ACC112 (cell line): ENCODE measurements at regions not wholly inside any gene's neighbourhood (a gene's known extent, or its start where the extent isn't known, plus 50 kb on each side); places are given as distances from the start of the nearest gene placed in this dataset.

ENCODE experiments used
- H2AFZ ChIP-seq: fragments of 200-600 bp; sonication (generic); one replicate; pipeline ENCODE4 v1.6.0; 2017; ENCODE audit warnings: antibody characterized with exemption, low read length; ENCODE audit not compliant: unreplicated experiment
- H3K27ac ChIP-seq: fragments of 200-600 bp; sonication (generic); 2 replicates; pipeline ENCODE4 v1.5.1; 2014; ENCODE audit warnings: low read depth, mild to moderate bottlenecking, antibody characterized with exemption, low read length, moderate library complexity
- H3K27me3 ChIP-seq: fragments of 200-600 bp; sonication (generic); 2 replicates; pipeline ENCODE4 v1.6.1; 2014; ENCODE audit warnings: mild to moderate bottlenecking, antibody characterized with exemption, low read length, moderate library complexity, mixed read lengths; ENCODE audit not compliant: insufficient read depth
- H3K36me3 ChIP-seq: fragments of 200-600 bp; sonication (generic); 2 replicates; pipeline ENCODE4 v1.6.1; 2016; ENCODE audit warnings: mild to moderate bottlenecking, antibody characterized with exemption, low read length, moderate library complexity, mixed read lengths; ENCODE audit not compliant: insufficient read depth
- H3K4me1 ChIP-seq: fragments of 200-600 bp; sonication (generic); one replicate; pipeline ENCODE4 v1.6.1; 2016; ENCODE audit warnings: low read length, mixed read lengths; ENCODE audit not compliant: insufficient read depth, unreplicated experiment, control insufficient read depth
- H3K4me3 ChIP-seq: fragments of 200-600 bp; sonication (generic); 2 replicates; pipeline ENCODE4 v1.5.1; 2014; ENCODE audit warnings: mild to moderate bottlenecking, low read depth, low read length
- H3K79me2 ChIP-seq: fragments of 200-600 bp; sonication (generic); one replicate; pipeline ENCODE4 v1.6.0; 2016; ENCODE audit warnings: low read length; ENCODE audit not compliant: control insufficient read depth, unreplicated experiment, insufficient read depth

- Histone ChIP-seq H2AFZ (no peak overlapping the region), H3K27ac (no peak overlapping the region), H3K4me1 (peaks cover 6% of the 10 kb centered on the region), H3K4me3 (no peak overlapping the region), H3K27me3 (no peaks in the 10 kb centered on the region), H3K36me3 (no peaks in the 10 kb centered on the region), H3K79me2 (no peaks in the 10 kb centered on the region)
Observed at GRCh38 chr5:112068593-112068992, 311.6 kb upstream of the NREP start.

- H3K4me1 ChIP-seq, result peaks cover 2% of the 10 kb centered on the region
- no peak overlapping the region for H3K4me3 ChIP-seq
Observed at GRCh38 chr5:112065781-112066180, 308.8 kb upstream of the NREP start.

GRCh38 chr5:112064956-112065355, 308.0 kb upstream of the NREP start:
- H2AFZ ChIP-seq, result no peak overlapping the region
- no peaks in the 10 kb centered on the region for H3K4me1 ChIP-seq
- H3K36me3 ChIP-seq, result no peaks in the 10 kb centered on the region
- no peak overlapping the region for H3K4me3 ChIP-seq
- no peaks in the 10 kb centered on the region for H3K27me3 ChIP-seq
- no peaks in the 10 kb centered on the region for H3K79me2 ChIP-seq
- no peak overlapping the region for H3K27ac ChIP-seq

More at GRCh38 chr5:112065781-112066180, 308.8 kb upstream of the NREP start:
- no peaks in the 10 kb centered on the region for H3K27me3 ChIP-seq
- no peaks in the 10 kb centered on the region for H3K36me3 ChIP-seq
- H3K79me2 ChIP-seq, result no peaks in the 10 kb centered on the region
- no peak overlapping the region for H3K27ac ChIP-seq
- no peak overlapping the region for H2AFZ ChIP-seq

- no peaks in the 10 kb centered on the region for H3K79me2 ChIP-seq
- H2AFZ ChIP-seq, result no peak overlapping the region
- H3K4me3 ChIP-seq, result no peak overlapping the region
- H3K4me1 ChIP-seq, result no peaks in the 10 kb centered on the region
- H3K27ac ChIP-seq, result no peak overlapping the region
- no peaks in the 10 kb centered on the region for H3K27me3 ChIP-seq
- H3K36me3 ChIP-seq, result no peaks in the 10 kb centered on the region
Observed at GRCh38 chr5:112064271-112064701, 307.3 kb upstream of the NREP start.

- Histone ChIP-seq H3K36me3 (no peaks in the 10 kb centered on the region), H3K79me2 (no peaks in the 10 kb centered on the region), H2AFZ (no peak overlapping the region), H3K4me1 (no peaks in the 10 kb centered on the region), H3K27ac (no peak overlapping the region), H3K27me3 (no peaks in the 10 kb centered on the region), H3K4me3 (no peak overlapping the region)
Observed at GRCh38 chr5:112063856-112064255, 306.9 kb upstream of the NREP start.

DNA sequence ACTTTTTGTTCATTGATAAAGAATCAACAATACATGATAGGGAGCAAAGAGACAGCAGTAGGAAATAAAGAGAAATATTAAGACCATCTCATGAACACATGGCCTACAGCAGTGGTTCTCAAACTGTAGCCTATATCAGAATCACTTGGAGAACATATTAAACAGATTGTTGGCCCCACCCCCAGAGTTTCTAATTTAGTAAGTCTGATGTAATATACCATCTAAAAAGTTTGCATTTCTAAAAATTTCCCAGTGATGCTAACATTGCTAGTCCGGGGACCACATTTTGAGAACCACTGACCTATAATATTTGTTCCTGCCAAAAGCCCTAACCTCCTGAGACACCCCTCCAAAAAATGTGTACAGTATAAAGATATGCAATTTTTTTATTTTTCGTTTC, 306.2 kb upstream of the NREP start:
- Histone ChIP-seq H2AFZ (no peak overlapping the region), H3K27ac (no peak overlapping the region), H3K27me3 (no peaks in the 10 kb centered on the region), H3K4me3 (no peak overlapping the region), H3K36me3 (no peaks in the 10 kb centered on the region), H3K4me1 (no peaks in the 10 kb centered on the region), H3K79me2 (no peaks in the 10 kb centered on the region)

DNA sequence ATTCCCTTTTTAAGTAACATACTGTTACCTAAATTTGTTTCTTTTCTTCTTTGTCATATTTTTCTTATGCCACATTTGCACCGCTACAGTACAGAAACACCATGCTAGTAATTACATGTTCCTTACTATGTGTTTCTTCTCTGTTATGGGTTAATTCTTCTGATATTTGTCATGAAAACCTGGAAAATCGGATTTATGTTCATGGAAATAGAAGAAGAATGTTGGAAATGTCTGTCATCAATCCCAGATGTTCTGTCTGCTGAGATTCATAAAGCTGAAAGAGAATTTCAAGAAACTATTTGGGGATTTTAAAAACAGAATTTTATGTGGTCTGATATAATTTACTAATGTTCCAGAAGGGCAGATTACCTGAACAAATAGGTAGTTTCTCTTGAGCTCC, 305.2 kb upstream of the NREP start:
- Histone ChIP-seq H3K36me3 (no peaks in the 10 kb centered on the region), H2AFZ (no peak overlapping the region), H3K79me2 (no peaks in the 10 kb centered on the region), H3K27me3 (no peaks in the 10 kb centered on the region), H3K4me3 (no peak overlapping the region), H3K4me1 (no peaks in the 10 kb centered on the region), H3K27ac (no peak overlapping the region)

- Histone ChIP-seq H3K36me3 (no peaks in the 10 kb centered on the region), H3K27me3 (no peaks in the 10 kb centered on the region), H3K27ac (no peak overlapping the region), H2AFZ (no peak overlapping the region), H3K4me3 (no peak overlapping the region), H3K4me1 (no peaks in the 10 kb centered on the region), H3K79me2 (no peaks in the 10 kb centered on the region)
Observed at GRCh38 chr5:112061666-112062065, 304.7 kb upstream of the NREP start.

DNA sequence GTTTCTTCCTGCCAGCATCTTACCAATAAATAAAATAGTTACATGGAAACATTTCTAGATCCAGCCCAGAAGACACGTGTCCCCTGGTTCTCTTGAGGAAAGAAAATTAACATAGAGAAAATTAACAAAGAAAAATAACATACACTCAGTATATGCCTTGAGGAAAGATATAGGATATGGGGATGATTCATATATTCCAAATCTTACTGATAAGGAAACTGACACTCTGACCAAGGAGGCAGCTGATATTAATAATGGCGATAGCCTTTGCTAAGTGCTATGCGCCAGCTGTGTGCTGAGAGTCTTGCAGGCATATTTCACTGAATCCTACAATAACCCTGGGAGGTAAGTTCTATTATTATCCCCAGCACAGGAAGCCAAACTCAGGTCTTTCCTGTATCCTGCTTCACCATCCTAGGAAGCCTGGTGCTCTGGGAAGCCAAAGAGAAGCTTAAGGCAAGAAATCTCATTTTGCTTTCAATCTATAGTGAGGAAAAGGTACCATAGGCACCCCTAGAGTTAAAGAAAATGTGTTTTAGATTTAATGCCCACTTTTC, 302.7 kb upstream of the NREP start:
- Histone ChIP-seq H3K4me3 (no peak overlapping the region), H3K27me3 (no peaks in the 10 kb centered on the region), H3K79me2 (no peaks in the 10 kb centered on the region), H3K36me3 (no peaks in the 10 kb centered on the region), H3K27ac (no peak overlapping the region), H3K4me1 (no peaks in the 10 kb centered on the region), H2AFZ (no peak overlapping the region)

GRCh38 chr5:112049738-112050137, 292.7 kb upstream of the NREP start:
- Histone ChIP-seq H3K79me2 (no peaks in the 10 kb centered on the region), H3K27me3 (no peaks in the 10 kb centered on the region), H3K4me3 (no peak overlapping the region), H3K27ac (no peak overlapping the region), H2AFZ (no peak overlapping the region), H3K4me1 (no peaks in the 10 kb centered on the region), H3K36me3 (no peaks in the 10 kb centered on the region)

DNA sequence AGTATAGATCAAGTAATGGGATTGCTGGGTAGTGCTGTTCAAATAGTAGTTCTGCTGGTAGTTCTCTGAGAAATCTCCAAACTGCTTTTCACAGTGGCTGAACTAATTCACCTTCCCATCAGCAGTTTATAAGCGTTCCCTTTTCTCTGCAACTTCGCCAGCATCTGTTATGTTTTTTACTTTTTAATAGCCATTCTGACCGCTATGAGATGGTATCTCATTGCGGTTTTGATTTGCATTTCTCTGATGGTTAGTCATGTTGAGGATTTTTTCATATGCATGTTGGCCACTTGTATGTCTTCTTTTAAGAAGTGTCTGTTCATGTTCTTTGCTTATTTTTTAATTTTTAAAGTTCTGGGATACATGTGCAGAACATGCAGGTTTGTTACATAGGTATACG, 279.2 kb upstream of the NREP start:
- Histone ChIP-seq H3K4me3 (no peak overlapping the region), H3K27ac (no peak overlapping the region), H2AFZ (no peak overlapping the region), H3K27me3 (no peaks in the 10 kb centered on the region), H3K79me2 (no peaks in the 10 kb centered on the region), H3K4me1 (no peaks in the 10 kb centered on the region), H3K36me3 (no peaks in the 10 kb centered on the region)
